WTC11 (cell line): ENCODE measurements at regions not wholly inside any gene's neighbourhood (a gene's known extent, or its start where the extent isn't known, plus 50 kb on each side); places are given as distances from the start of the nearest gene placed in this dataset.

Experiments used
- ATAC-seq: fragments of 200-7000 bp; cut with Tn5 transposase; 2 replicates; pipeline ENCODE4 v1.10.0; 2021; ENCODE audit warnings: mild to moderate bottlenecking, moderate library complexity
- CTCF ChIA-PET: fragments of 300-600 bp; sonication (Branson Sonifier 250); formaldehyde crosslinking; loops from one replicate; lab custom pipeline; 2021; ENCODE audit warnings: antibody characterized with exemption; lab: Charles Lee
- POLR2A ChIA-PET: fragments of 350-600 bp; sonication (Branson Sonifier 250); formaldehyde crosslinking; loops from one replicate; lab custom pipeline; 2021; ENCODE audit warnings: antibody characterized with exemption; lab: Charles Lee
- DNase-seq: peaks from one replicate; pipeline ENCODE4 v3.0.0; 2021; ENCODE audit warnings: low spot score
- H3K27ac Mint-ChIP-seq: 2 replicates; pipeline ENCODE4 v1.8.0; 2021; ENCODE audit warnings: mixed read lengths
- H3K27me3 Mint-ChIP-seq: 2 replicates; pipeline ENCODE4 v1.8.0; 2021; ENCODE audit warnings: low read depth, mild to moderate bottlenecking, moderate library complexity, mixed read lengths
- H3K36me3 Mint-ChIP-seq: 2 replicates; pipeline ENCODE4 v1.8.0; 2021; ENCODE audit warnings: mixed read lengths
- H3K4me1 Mint-ChIP-seq: 2 replicates; pipeline ENCODE4 v1.8.0; 2022; ENCODE audit warnings: mixed read lengths
- H3K4me3 Mint-ChIP-seq: 2 replicates; pipeline ENCODE4 v1.8.0; 2021; ENCODE audit warnings: mild to moderate bottlenecking, moderate library complexity, mixed read lengths
- H3K9me3 Mint-ChIP-seq: 2 replicates; pipeline ENCODE4 v1.8.0; 2021; ENCODE audit warnings: mixed read lengths
- CBFB ChIP-seq: sonication (generic); formaldehyde crosslinking; IDR thresholded peaks from 2 replicates; pipeline ENCODE4 v1.8.1; 2022; ENCODE audit warnings: mild to moderate bottlenecking, low read depth, missing genetic modification reagents
- CREM ChIP-seq: sonication (generic); formaldehyde crosslinking; IDR thresholded peaks from 2 replicates; pipeline ENCODE4 v1.8.1; 2022; ENCODE audit warnings: mild to moderate bottlenecking, missing genetic modification reagents, moderate library complexity
- ETV6 ChIP-seq: sonication (generic); formaldehyde crosslinking; IDR thresholded peaks from 2 replicates; pipeline ENCODE4 v1.8.1; 2022; ENCODE audit warnings: mild to moderate bottlenecking, missing genetic modification reagents
- FOXK1 ChIP-seq: sonication (generic); formaldehyde crosslinking; IDR thresholded peaks from 2 replicates; pipeline ENCODE4 v1.8.0; 2022; ENCODE audit warnings: mild to moderate bottlenecking, moderate library complexity, missing genetic modification reagents
- GABPB1 ChIP-seq: sonication (generic); formaldehyde crosslinking; IDR thresholded peaks from 2 replicates; pipeline ENCODE4 v1.8.1; 2023; ENCODE audit warnings: mild to moderate bottlenecking, missing genetic modification reagents
- JUN ChIP-seq: sonication (generic); formaldehyde crosslinking; IDR thresholded peaks from 2 replicates; pipeline ENCODE4 v1.8.0; 2023; ENCODE audit warnings: mild to moderate bottlenecking, missing genetic modification reagents
- MXD4 ChIP-seq: fragments of 250-450 bp; sonication (Bioruptor Pico); IDR thresholded peaks from 2 replicates; pipeline ENCODE4 v1.8.0; 2021; ENCODE audit warnings: mild to moderate bottlenecking, moderate library complexity, borderline replicate concordance
- MYBL2 ChIP-seq: sonication (generic); formaldehyde crosslinking; IDR thresholded peaks from 2 replicates; pipeline ENCODE4 v1.8.1; 2023; ENCODE audit warnings: mild to moderate bottlenecking, moderate library complexity, missing genetic modification reagents
- NFE2L1 ChIP-seq: sonication (generic); formaldehyde crosslinking; IDR thresholded peaks from 2 replicates; pipeline ENCODE4 v1.8.1; 2023; ENCODE audit warnings: missing genetic modification reagents
- OVOL2 ChIP-seq: fragments of 250-450 bp; sonication (Bioruptor Pico); IDR thresholded peaks from 2 replicates; pipeline ENCODE4 v1.9.0; 2021; ENCODE audit warnings: mild to moderate bottlenecking, borderline replicate concordance
- PRRX2 ChIP-seq: fragments of 250-450 bp; sonication (Bioruptor Pico); IDR thresholded peaks from 2 replicates; pipeline ENCODE4 v1.8.0; 2021; ENCODE audit warnings: mild to moderate bottlenecking
- TCF7 ChIP-seq: sonication (generic); formaldehyde crosslinking; IDR thresholded peaks from 2 replicates; pipeline ENCODE4 v1.8.0; 2022; ENCODE audit warnings: mild to moderate bottlenecking, low read depth, missing genetic modification reagents, moderate library complexity
- TEAD4 ChIP-seq: sonication (generic); formaldehyde crosslinking; IDR thresholded peaks from 2 replicates; pipeline ENCODE4 v1.8.0; 2022; ENCODE audit warnings: mild to moderate bottlenecking, missing genetic modification reagents
- TP53 ChIP-seq: sonication (generic); formaldehyde crosslinking; IDR thresholded peaks from 2 replicates; pipeline ENCODE4 v1.8.1; 2023; ENCODE audit warnings: mild to moderate bottlenecking, missing genetic modification reagents
- ZNF138 ChIP-seq: sonication (generic); formaldehyde crosslinking; conservative IDR thresholded peaks from 2 replicates; pipeline ENCODE4 v1.8.1; 2022; ENCODE audit warnings: mild to moderate bottlenecking, moderate library complexity, missing genetic modification reagents
- ZNF219 ChIP-seq: sonication (generic); formaldehyde crosslinking; IDR thresholded peaks from 2 replicates; pipeline ENCODE4 v1.8.0; 2023; ENCODE audit warnings: missing genetic modification reagents, mild to moderate bottlenecking, borderline replicate concordance
- ZNF671 ChIP-seq: fragments of 250-450 bp; sonication (Bioruptor Pico); IDR thresholded peaks from 2 replicates; pipeline ENCODE4 v1.8.0; 2021; ENCODE audit warnings: mild to moderate bottlenecking
- TF ChIP-seq, protein P1 (sequence below): sonication (generic); formaldehyde crosslinking; IDR thresholded peaks from 2 replicates; pipeline ENCODE4 v1.8.1; 2023; ENCODE audit warnings: mild to moderate bottlenecking, moderate library complexity, missing genetic modification reagents
- TF ChIP-seq, protein P2 (sequence below): sonication (generic); formaldehyde crosslinking; conservative IDR thresholded peaks from 2 replicates; pipeline ENCODE4 v1.8.1; 2022; ENCODE audit warnings: mild to moderate bottlenecking, missing genetic modification reagents
- TF ChIP-seq, protein P3 (sequence below): sonication (generic); formaldehyde crosslinking; IDR thresholded peaks from 2 replicates; pipeline ENCODE4 v1.8.0; 2023; ENCODE audit warnings: missing genetic modification reagents
- TF ChIP-seq, protein P4 (sequence below): sonication (generic); formaldehyde crosslinking; IDR thresholded peaks from 2 replicates; pipeline ENCODE4 v1.8.1; 2022; ENCODE audit warnings: low read depth, missing genetic modification reagents, borderline replicate concordance
- TF ChIP-seq, protein P5 (sequence below): fragments of 250-450 bp; sonication (Bioruptor Pico); IDR thresholded peaks from 2 replicates; pipeline ENCODE4 v1.9.0; 2021; ENCODE audit warnings: mild to moderate bottlenecking
- TF ChIP-seq, protein P6 (sequence below): fragments of 250-450 bp; sonication (Bioruptor Pico); IDR thresholded peaks from 2 replicates; pipeline ENCODE4 v1.9.0; 2021; ENCODE audit warnings: moderate library complexity, mild to moderate bottlenecking, inconsistent platforms, borderline replicate concordance
- TF ChIP-seq, protein P7 (sequence below): sonication (generic); formaldehyde crosslinking; IDR thresholded peaks from 2 replicates; pipeline ENCODE4 v1.8.0; 2023; ENCODE audit warnings: missing genetic modification reagents, mild to moderate bottlenecking, borderline replicate concordance

DNA sequence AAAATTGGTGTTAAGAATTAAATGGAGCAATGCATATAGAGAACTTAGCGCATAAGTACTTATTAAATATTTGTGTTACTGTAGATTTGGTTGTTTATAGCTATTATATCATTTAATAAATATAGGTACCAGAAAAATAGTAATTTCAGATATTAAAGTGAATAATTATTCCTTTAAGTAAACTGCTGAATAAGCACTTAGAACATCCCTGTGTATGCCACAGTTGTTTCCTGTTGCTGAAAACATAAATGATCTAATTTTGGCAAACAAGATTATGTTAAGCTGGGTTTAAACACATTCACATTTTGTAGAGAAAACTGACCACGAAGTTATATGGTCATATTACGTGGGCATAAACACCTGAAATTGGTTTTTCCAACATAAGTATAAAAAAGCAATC lies 388.0 kb upstream of the ZNF804A start:
- TF ChIP-seq ZNF671 (CRISPR knock-in tag) (no peak), ZNF138 (CRISPR knock-in tag) (no peak), ZNF219 (no peak), OVOL2 (CRISPR knock-in tag) (no peak), TP53 (CRISPR knock-in tag) (no peak), CBFB (CRISPR knock-in tag) (no peak), MYBL2 (CRISPR knock-in tag) (no peak), MXD4 (CRISPR knock-in tag) (no peak), CREM (no peak), PRRX2 (CRISPR knock-in tag) (no peak), JUN (CRISPR knock-in tag) (no peak), TEAD4 (CRISPR knock-in tag) (no peak), ETV6 (CRISPR knock-in tag) (no peak), TCF7 (CRISPR knock-in tag) (no peak), NFE2L1 (CRISPR knock-in tag) (no peak)
- TF ChIP-seq, protein P1, sequence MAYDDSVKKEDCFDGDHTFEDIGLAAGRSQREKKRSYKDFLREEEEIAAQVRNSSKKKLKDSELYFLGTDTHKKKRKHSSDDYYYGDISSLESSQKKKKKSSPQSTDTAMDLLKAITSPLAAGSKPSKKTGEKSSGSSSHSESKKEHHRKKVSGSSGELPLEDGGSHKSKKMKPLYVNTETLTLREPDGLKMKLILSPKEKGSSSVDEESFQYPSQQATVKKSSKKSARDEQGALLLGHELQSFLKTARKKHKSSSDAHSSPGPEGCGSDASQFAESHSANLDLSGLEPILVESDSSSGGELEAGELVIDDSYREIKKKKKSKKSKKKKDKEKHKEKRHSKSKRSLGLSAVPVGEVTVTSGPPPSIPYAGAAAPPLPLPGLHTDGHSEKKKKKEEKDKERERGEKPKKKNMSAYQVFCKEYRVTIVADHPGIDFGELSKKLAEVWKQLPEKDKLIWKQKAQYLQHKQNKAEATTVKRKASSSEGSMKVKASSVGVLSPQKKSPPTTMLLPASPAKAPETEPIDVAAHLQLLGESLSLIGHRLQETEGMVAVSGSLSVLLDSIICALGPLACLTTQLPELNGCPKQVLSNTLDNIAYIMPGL (CRISPR knock-in tag): no peak
- TF ChIP-seq, protein P2, sequence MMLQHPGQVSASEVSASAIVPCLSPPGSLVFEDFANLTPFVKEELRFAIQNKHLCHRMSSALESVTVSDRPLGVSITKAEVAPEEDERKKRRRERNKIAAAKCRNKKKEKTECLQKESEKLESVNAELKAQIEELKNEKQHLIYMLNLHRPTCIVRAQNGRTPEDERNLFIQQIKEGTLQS (CRISPR knock-in tag): no peak
- TF ChIP-seq, protein P3, sequence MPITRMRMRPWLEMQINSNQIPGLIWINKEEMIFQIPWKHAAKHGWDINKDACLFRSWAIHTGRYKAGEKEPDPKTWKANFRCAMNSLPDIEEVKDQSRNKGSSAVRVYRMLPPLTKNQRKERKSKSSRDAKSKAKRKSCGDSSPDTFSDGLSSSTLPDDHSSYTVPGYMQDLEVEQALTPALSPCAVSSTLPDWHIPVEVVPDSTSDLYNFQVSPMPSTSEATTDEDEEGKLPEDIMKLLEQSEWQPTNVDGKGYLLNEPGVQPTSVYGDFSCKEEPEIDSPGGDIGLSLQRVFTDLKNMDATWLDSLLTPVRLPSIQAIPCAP: no peak
- TF ChIP-seq, protein P4, sequence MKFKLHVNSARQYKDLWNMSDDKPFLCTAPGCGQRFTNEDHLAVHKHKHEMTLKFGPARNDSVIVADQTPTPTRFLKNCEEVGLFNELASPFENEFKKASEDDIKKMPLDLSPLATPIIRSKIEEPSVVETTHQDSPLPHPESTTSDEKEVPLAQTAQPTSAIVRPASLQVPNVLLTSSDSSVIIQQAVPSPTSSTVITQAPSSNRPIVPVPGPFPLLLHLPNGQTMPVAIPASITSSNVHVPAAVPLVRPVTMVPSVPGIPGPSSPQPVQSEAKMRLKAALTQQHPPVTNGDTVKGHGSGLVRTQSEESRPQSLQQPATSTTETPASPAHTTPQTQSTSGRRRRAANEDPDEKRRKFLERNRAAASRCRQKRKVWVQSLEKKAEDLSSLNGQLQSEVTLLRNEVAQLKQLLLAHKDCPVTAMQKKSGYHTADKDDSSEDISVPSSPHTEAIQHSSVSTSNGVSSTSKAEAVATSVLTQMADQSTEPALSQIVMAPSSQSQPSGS (CRISPR knock-in tag): no peak
- TF ChIP-seq, protein P5, sequence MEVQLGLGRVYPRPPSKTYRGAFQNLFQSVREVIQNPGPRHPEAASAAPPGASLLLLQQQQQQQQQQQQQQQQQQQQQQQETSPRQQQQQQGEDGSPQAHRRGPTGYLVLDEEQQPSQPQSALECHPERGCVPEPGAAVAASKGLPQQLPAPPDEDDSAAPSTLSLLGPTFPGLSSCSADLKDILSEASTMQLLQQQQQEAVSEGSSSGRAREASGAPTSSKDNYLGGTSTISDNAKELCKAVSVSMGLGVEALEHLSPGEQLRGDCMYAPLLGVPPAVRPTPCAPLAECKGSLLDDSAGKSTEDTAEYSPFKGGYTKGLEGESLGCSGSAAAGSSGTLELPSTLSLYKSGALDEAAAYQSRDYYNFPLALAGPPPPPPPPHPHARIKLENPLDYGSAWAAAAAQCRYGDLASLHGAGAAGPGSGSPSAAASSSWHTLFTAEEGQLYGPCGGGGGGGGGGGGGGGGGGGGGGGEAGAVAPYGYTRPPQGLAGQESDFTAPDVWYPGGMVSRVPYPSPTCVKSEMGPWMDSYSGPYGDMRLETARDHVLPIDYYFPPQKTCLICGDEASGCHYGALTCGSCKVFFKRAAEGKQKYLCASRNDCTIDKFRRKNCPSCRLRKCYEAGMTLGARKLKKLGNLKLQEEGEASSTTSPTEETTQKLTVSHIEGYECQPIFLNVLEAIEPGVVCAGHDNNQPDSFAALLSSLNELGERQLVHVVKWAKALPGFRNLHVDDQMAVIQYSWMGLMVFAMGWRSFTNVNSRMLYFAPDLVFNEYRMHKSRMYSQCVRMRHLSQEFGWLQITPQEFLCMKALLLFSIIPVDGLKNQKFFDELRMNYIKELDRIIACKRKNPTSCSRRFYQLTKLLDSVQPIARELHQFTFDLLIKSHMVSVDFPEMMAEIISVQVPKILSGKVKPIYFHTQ: no peak
- no peak for ATAC-seq
- Mint-ChIP-seq H3K36me3 (no peaks in the 10 kb centered on the region), H3K27ac (no peak overlapping the region), H3K4me1 (no peaks in the 10 kb centered on the region), H3K9me3 (peaks cover 17% of the 10 kb centered on the region; the same call in 1 of the 2 replicates), H3K4me3 (no peak overlapping the region), H3K27me3 (no peaks in the 10 kb centered on the region)
- no peak for DNase-seq
- CTCF ChIA-PET: no interaction called here
- POLR2A ChIA-PET: no interaction called here

DNA sequence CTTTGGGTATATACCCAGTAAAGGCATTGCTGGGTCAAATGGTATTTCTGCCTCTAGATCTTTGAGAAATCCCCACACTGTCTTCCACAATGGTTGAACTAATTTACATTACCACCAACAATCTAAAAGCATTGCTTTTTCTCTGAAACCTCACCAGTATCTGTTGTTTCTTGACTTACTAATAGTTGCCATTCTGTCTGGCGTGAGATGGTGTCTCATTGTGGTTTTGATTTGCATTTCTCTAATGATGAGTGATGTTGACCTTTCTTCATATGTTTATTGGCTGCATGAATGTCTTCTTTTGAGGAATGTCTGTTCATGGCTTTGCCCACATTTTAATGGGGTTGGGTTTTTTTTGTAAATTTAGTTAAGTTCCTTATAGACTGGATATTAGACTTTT lies 382.6 kb upstream of the ZNF804A start:
- CTCF ChIA-PET: no interaction called here
- no peaks in the 10 kb centered on the region for H3K4me1 Mint-ChIP-seq
- H3K27ac Mint-ChIP-seq: no peak overlapping the region
- H3K9me3 Mint-ChIP-seq: peaks cover 26% of the 10 kb centered on the region
- no peaks in the 10 kb centered on the region for H3K36me3 Mint-ChIP-seq
- H3K4me3 Mint-ChIP-seq: no peak overlapping the region
- TF ChIP-seq GABPB1 (CRISPR knock-in tag) (no peak), JUN (CRISPR knock-in tag) (no peak), FOXK1 (no peak)
- TF ChIP-seq, protein P6, sequence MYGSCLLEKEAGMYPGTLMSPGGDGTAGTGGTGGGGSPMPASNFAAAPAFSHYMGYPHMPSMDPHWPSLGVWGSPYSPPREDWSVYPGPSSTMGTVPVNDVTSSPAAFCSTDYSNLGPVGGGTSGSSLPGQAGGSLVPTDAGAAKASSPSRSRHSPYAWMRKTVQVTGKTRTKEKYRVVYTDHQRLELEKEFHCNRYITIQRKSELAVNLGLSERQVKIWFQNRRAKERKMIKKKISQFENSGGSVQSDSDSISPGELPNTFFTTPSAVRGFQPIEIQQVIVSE: no peak
- TF ChIP-seq, protein P7, sequence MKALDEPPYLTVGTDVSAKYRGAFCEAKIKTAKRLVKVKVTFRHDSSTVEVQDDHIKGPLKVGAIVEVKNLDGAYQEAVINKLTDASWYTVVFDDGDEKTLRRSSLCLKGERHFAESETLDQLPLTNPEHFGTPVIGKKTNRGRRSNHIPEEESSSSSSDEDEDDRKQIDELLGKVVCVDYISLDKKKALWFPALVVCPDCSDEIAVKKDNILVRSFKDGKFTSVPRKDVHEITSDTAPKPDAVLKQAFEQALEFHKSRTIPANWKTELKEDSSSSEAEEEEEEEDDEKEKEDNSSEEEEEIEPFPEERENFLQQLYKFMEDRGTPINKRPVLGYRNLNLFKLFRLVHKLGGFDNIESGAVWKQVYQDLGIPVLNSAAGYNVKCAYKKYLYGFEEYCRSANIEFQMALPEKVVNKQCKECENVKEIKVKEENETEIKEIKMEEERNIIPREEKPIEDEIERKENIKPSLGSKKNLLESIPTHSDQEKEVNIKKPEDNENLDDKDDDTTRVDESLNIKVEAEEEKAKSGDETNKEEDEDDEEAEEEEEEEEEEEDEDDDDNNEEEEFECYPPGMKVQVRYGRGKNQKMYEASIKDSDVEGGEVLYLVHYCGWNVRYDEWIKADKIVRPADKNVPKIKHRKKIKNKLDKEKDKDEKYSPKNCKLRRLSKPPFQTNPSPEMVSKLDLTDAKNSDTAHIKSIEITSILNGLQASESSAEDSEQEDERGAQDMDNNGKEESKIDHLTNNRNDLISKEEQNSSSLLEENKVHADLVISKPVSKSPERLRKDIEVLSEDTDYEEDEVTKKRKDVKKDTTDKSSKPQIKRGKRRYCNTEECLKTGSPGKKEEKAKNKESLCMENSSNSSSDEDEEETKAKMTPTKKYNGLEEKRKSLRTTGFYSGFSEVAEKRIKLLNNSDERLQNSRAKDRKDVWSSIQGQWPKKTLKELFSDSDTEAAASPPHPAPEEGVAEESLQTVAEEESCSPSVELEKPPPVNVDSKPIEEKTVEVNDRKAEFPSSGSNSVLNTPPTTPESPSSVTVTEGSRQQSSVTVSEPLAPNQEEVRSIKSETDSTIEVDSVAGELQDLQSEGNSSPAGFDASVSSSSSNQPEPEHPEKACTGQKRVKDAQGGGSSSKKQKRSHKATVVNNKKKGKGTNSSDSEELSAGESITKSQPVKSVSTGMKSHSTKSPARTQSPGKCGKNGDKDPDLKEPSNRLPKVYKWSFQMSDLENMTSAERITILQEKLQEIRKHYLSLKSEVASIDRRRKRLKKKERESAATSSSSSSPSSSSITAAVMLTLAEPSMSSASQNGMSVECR (CRISPR knock-in tag): no peak
- TF ChIP-seq, all 79 proteins: peak for 0
- DNase-seq (no peak), ATAC-seq (no peak)
- POLR2A ChIA-PET: no interaction called here
- H3K27me3 Mint-ChIP-seq: no peaks in the 10 kb centered on the region
